GM19455 (cell line): ENCODE measurements at regions not wholly inside any gene's neighbourhood (a gene's known extent, or its start where the extent isn't known, plus 50 kb on each side); places are given as distances from the start of the nearest gene placed in this dataset.

Experiments used
- ATAC-seq: cut with Tn5 transposase; IDR thresholded peaks from one replicate; pipeline ENCODE4 v1.9.1; 2021; ENCODE audit not compliant: unreplicated experiment

- ATAC-seq: no peak
These were observed 141.7 kb downstream of the GPAT3 start for GRCh38 chr4:83677656-83678055.

DNA sequence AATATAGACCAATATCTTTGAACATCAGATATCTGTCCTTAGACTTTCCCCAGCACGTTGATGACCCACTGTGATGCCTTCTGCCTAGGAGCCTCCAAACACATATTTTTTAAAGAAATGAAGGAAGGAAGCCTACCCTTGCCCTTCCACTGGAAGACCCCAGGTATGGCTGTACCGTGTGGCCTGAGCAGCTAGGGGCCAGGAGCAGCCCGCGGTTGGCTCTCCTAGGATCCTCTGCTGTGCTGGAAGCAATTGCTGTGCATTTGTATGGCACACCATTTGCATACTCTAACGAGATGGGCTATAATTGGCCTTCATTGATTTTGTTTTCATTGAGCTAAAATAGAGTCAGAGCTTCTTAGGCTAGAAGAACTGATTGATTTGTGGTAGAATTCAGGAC, 128.8 kb downstream of the GPAT3 start:
- ATAC-seq: no peak

GRCh38 chr4:83664071-83664470, 128.2 kb downstream of the GPAT3 start:
- no peak for ATAC-seq

DNA sequence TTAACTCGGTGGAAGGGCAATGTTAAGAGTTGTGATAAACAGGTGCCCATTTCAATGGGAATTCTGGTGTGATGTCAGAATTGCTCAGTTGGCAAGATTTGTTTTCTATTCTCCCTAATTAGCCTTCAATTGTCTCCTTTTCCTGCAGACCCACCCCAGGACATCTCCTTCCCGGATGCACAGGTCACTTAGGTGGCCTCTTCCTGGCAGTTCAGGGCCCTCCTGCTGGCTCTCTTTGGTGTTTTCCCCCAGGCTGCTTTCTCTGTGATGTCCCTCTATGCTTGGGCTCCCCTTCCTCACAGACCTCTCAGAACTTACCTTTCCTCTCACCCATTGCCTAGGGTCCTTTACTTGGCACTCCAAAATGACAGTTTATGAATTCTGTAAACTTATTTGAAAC, 126.3 kb downstream of the GPAT3 start:
- ATAC-seq: no peak

DNA sequence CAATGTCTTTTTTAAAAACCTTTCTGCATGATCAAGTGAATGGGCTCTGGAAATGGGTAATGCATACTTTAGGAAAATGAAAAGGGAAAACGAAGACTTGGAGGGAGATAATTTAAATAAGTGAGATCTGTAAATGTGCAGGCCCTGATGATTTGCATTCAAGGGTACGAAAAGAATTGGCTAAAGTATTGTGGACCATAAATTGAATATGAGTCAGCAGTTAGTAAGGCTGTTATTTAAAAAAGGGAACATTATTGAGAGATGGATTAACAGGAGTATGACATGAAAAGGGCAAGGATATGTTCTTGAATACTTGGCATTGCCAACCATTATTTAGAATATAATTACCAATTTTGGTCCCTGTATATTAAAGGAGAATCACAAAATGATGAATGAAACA, 125.5 kb downstream of the GPAT3 start:
- ATAC-seq: no peak

GRCh38 chr4:83660578-83660977, 124.7 kb downstream of the GPAT3 start:
- no peak for ATAC-seq

DNA sequence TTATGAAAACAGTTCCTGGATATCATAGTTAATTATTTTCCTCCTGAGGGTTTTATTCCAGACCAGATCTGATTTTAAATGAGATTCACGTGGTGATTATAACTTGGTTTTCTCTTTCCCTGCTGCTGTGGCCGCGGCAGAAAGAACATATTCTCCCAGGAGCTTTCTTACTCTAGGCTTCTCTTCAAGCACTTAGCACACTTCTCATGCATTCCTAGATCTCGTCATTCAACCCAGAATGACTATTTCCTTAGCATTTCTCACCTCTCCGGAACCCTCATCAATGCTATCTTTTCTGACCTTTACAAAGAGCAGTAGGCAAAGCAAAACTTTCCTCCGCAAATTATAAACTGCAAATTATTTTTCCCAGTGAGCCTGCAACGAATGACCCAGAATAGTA, 122.9 kb downstream of the GPAT3 start:
- ATAC-seq: no peak

DNA sequence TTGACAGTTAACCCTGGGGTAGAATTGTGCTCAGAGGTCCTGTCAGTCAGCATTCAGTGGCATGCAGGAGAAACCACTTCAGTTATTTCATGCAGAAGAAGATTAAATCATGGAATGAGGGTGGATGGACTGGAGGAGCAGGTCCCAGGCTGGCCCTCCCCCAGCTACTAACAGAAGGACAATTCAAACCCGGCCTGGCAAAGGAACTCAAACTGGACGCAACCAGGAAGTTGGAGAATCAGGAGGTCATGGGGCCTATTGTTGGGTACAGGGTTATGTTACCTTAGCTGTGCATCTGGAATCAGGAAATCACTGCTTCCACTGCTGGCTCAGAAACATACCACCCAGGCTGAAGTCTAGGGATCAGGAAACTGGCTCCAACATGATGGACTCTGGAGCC, 121.4 kb downstream of the GPAT3 start:
- no peak for ATAC-seq
